ENCODE measurements at regions not wholly inside any gene's neighbourhood (a gene's known extent, or its start where the extent isn't known, plus 50 kb on each side); places are given as distances from the start of the nearest gene placed in this dataset.

DNA sequence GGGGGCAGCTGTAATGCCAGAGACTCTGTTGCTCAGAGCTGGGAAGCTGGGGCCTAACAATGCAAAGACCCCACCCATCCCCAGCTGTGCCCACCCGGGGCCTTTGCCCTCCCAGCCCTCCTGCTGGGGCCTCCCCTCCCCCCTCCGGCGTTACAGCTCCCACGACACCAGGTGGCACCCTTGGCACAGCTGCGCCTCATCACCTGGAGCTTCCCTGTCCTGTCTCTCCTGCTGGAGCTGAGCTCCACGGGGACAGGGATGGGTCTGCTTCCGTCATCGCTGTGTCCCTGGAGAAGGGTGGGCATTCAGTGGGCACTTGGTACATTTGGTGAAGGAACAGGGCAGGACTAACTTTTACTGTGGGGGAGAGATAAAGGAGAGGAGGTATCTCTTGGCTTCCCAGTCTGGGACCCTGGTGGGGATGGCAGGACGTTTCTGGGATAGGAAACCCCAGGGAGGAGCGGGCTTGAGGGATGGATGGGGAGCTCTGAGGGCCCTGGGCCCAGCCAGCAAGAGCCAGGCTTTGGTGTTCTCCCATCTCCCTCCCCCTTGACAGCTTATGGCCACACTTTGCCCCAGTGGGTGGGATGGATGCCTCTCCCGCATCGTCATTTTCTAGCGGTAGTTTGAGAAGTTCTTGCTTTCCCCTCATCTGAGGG lies 453.2 kb downstream of the PTPRU start:
- no peak overlapping the region for H3K27ac Mint-ChIP-seq
- H3K9me3 Mint-ChIP-seq = peaks cover 10% of the 10 kb centered on the region
- H3K27me3 Mint-ChIP-seq (ENCODE audit: low read depth) = peaks cover 10% of the 10 kb centered on the region
- H3K4me3 Mint-ChIP-seq = no peak overlapping the region
- TF ChIP-seq, protein P1, sequence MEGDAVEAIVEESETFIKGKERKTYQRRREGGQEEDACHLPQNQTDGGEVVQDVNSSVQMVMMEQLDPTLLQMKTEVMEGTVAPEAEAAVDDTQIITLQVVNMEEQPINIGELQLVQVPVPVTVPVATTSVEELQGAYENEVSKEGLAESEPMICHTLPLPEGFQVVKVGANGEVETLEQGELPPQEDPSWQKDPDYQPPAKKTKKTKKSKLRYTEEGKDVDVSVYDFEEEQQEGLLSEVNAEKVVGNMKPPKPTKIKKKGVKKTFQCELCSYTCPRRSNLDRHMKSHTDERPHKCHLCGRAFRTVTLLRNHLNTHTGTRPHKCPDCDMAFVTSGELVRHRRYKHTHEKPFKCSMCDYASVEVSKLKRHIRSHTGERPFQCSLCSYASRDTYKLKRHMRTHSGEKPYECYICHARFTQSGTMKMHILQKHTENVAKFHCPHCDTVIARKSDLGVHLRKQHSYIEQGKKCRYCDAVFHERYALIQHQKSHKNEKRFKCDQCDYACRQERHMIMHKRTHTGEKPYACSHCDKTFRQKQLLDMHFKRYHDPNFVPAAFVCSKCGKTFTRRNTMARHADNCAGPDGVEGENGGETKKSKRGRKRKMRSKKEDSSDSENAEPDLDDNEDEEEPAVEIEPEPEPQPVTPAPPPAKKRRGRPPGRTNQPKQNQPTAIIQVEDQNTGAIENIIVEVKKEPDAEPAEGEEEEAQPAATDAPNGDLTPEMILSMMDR (IDR thresholded peaks at IDR 0.05; ENCODE audit: unreplicated experiment in 3 of 3) = no peak
- H3K36me3 Mint-ChIP-seq (ENCODE audit: low read depth) = peaks cover 3% of the 10 kb centered on the region
- peaks cover 38% of the 10 kb centered on the region for H3K4me1 Mint-ChIP-seq

DNA sequence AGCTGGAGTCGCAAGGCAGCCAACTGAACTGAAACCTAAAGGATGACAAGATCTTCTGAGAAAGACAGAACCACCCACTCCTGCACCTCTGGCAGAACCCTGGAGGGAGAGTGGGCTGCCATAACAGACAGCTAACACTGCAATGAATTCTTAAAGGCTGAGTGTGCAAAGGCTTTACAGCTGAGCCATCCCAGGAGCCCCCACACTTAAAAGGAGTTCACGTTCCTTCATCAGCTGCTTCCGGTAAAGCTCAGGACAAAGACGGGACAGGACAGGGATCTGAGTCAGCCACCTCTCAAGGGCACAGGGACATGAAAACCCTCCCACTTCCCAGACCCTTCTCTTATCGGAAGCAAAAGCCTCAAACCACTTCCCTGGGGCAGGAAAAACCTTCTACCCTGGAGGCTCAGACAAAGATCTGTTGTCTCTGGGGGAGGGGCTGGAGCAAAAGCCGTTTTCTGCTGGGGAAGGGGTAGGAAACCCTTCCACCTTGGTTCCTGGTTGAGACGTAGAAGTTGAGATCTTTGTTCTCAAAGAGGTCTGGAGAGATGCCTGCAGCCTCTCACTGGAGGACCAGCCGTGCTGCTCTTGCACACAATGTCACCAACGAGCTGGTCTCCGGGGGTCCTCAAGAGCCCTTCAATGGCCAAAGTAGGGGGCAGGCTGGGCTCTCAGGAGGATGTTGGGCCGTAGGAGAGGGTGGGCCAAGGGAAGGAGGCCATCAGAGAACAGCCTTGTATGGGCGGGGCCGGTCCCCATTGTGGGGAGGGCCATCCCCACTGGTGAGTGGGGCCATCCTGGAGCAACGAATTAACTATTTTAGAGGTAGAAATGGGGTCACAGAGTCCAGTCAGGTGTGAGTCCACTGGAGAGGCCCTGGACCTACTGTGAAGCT lies 452.4 kb downstream of the PTPRU start:
- Mint-ChIP-seq H3K4me1 (peaks cover 38% of the 10 kb centered on the region), H3K27me3 (ENCODE audit: low read depth) (peaks cover 10% of the 10 kb centered on the region), H3K4me3 (no peak overlapping the region), H3K9me3 (peaks cover 9% of the 10 kb centered on the region), H3K36me3 (ENCODE audit: low read depth) (peaks cover 3% of the 10 kb centered on the region), H3K27ac (peak overlapping the region; percentile 7 to 84 (median 79))
- TF ChIP-seq, protein P1 (IDR thresholded peaks at IDR 0.05; ENCODE audit: unreplicated experiment in 3 of 3) = no peak

DNA sequence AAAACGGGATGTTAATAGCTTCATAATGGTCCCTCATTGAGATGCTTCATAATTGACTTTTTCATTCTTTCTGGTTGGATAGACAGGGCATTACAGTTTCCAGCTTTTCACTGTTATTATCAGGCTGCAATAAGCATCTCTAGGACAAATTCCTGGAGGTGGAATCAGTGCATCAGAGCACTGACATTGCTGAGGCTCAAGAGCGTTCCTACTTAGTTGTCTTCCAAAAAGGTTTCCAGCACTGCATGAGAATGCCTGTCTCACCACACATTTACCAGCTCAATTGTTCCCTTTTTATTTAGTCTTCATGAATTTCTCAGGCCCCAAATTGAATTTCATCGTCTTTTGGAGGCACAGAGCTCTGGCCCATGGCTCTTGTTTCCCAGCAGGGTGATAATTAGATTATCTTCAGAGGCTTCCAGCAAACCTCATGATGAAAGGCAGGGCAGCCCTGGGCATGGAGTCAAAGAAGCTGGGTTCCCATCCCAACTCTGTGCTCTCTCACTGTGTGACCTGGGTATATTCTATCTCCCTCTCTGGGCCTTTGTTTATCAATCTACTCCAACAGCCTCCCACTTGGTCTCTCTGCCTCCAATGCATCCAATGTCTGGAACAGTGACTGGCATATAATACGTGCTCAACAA lies 451.4 kb downstream of the PTPRU start:
- Mint-ChIP-seq H3K36me3 (ENCODE audit: low read depth) (no peaks in the 10 kb centered on the region), H3K27ac (peak overlapping the region; percentile 7 to 84 (median 79)), H3K9me3 (peaks cover 3% of the 10 kb centered on the region), H3K27me3 (ENCODE audit: low read depth) (peaks cover 10% of the 10 kb centered on the region), H3K4me3 (no peak overlapping the region), H3K4me1 (peaks cover 48% of the 10 kb centered on the region)
- TF ChIP-seq, protein P1 (IDR thresholded peaks at IDR 0.05; ENCODE audit: unreplicated experiment in 3 of 3) = no peak

DNA sequence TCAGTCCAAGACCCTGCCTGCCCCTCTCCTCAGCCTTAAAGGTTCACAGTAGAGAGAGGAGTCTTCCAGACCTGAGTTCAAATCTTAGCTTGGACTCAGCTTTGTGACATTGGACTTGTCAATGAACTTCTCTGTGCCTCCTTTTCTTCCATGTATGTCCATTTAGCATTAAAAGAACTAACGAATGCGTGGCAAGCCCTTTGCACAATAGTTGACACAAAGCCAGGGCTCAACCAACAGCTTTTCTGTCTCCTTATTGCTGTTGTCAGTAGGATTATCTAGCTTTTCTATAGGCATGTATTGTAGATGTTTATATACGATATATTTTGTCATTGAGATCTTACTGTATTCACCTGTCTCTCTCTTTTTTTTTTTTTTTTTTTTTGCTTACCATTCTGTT lies 450.8 kb downstream of the PTPRU start:
- H3K4me3 Mint-ChIP-seq = no peak overlapping the region
- peaks cover 54% of the 10 kb centered on the region for H3K4me1 Mint-ChIP-seq
- no peaks in the 10 kb centered on the region for H3K36me3 Mint-ChIP-seq (ENCODE audit: low read depth)
- H3K9me3 Mint-ChIP-seq = peaks cover 1% of the 10 kb centered on the region
- TF ChIP-seq, protein P1 (IDR thresholded peaks at IDR 0.05; ENCODE audit: unreplicated experiment in 3 of 3) = no peak
- peaks cover 10% of the 10 kb centered on the region for H3K27me3 Mint-ChIP-seq (ENCODE audit: low read depth)
- peak overlapping the region in 2 of 3 experiments; percentile 1 to 79 for H3K27ac Mint-ChIP-seq

DNA sequence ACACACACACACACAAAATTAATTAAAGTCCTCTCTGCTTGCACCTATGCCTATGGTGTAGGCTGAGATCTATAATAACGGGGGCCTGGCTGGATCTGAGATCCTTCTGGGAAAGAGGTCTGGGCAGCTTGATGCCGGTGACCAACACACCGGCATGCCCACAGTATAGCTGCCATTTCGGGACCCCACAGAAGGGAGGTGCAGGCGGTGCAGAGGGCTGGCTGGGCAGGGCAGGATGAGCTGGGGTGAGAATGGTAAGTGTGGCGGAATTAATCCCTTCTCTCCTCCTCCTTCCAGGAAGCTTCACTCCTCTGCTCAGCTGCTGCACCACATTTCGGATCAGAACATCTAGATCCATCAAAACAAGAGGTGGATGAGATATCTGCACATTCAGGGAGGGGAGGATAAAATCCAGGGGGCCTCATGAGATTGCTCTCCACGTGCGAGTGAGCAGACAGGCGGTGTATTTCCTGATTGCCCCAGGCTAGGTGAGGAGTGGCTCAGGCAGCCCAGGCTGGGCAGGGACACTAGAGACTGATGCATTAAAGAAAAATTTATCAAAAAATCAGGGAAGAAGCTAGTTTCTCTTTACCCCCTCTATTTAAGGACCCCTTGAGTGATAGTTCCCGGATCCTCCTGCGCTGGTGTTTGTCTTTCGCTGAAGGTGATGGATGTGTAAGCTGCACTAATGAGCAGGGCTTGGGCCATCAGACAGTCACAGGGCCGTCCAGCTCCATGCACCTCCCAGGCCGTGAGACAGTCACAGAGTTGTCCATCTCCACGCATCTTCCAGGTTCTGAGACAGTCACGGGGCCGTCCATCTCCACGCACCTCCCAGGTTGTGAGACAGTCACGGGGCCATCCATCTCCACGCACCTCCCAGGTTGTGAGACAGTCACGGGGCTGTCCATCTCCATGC lies 449.9 kb downstream of the PTPRU start:
- no peak overlapping the region for H3K4me3 Mint-ChIP-seq
- H3K27ac Mint-ChIP-seq = peak overlapping the region in 1 of 3 experiments; percentile 29
- H3K36me3 Mint-ChIP-seq (ENCODE audit: low read depth) = no peaks in the 10 kb centered on the region
- TF ChIP-seq, protein P1 (IDR thresholded peaks at IDR 0.05; ENCODE audit: unreplicated experiment in 3 of 3) = no peak
- peaks cover 59% of the 10 kb centered on the region for H3K4me1 Mint-ChIP-seq
- H3K9me3 Mint-ChIP-seq = no peaks in the 10 kb centered on the region
- H3K27me3 Mint-ChIP-seq (ENCODE audit: low read depth) = peaks cover 10% of the 10 kb centered on the region
